CD4-positive, alpha-beta T cell (primary cell): ENCODE measurements at regions not wholly inside any gene's neighbourhood (a gene's known extent, or its start where the extent isn't known, plus 50 kb on each side); places are given as distances from the start of the nearest gene placed in this dataset.

Experiments
- ATAC-seq: fragments of 200-7000 bp; cut with Tn5 transposase; one replicate; pipeline ENCODE4 v1.10.0; 2022; ENCODE audit warnings: mild to moderate bottlenecking; ENCODE audit not compliant: poor library complexity
- CTCF ChIA-PET: fragments of 350-600 bp; sonication (Branson Sonifier 250); formaldehyde crosslinking; loops from one replicate; lab custom pipeline; 2021; ENCODE audit warnings: antibody characterized with exemption, inconsistent platforms; lab: Charles Lee
- POLR2A ChIA-PET: fragments of 350-600 bp; sonication (Branson Sonifier 250); formaldehyde crosslinking; loops from one replicate; lab custom pipeline; 2021; ENCODE audit warnings: antibody characterized with exemption, inconsistent platforms; lab: Charles Lee
- DNase-seq, 14 experiments: peaks; one replicate each; pipeline ENCODE4 v3.0.0-alpha.2; 2013 to 2020; ENCODE audit warnings: mixed read lengths in 2 of 14
- H3K27ac ChIP-seq, 2 donors: one replicate each; pipeline versions ENCODE4 v1.5.1 to v1.7.0; 2013; ENCODE audit warnings: low read length in 2 of 2, low read depth in 1 of 2, mild to moderate bottlenecking in 1 of 2
- H3K27me3 ChIP-seq, 2 experiments: 1 replicate in 1 of 2; 2 replicates in 1 of 2; pipeline versions ENCODE4 v1.6.1 to v1.7.0; 2013; ENCODE audit warnings: low read length in 2 of 2, control low read depth in 1 of 2, mild to moderate bottlenecking in 1 of 2, moderate library complexity in 1 of 2; ENCODE audit not compliant: insufficient read depth in 2 of 2, control insufficient read depth in 1 of 2
- H3K36me3 ChIP-seq: one replicate; pipeline ENCODE4 v1.6.1; 2013; ENCODE audit warnings: low read length, control low read depth; ENCODE audit not compliant: insufficient read depth
- H3K4me1 ChIP-seq: one replicate; pipeline ENCODE4 v1.6.1; 2013; ENCODE audit warnings: low read length, control low read depth; ENCODE audit not compliant: insufficient read depth
- H3K4me3 ChIP-seq: one replicate; pipeline ENCODE4 v1.5.1; 2013; ENCODE audit warnings: mild to moderate bottlenecking, low read length, moderate library complexity
- H3K9me3 ChIP-seq, 2 experiments: 1 replicate in 1 of 2; 2 replicates in 1 of 2; pipeline versions ENCODE4 v1.6.1 to v1.7.0; 2013; ENCODE audit warnings: low read length in 2 of 2, mild to moderate bottlenecking in 2 of 2, control low read depth in 1 of 2, moderate library complexity in 1 of 2; ENCODE audit not compliant: control insufficient read depth in 1 of 2, insufficient read depth in 1 of 2
- H3K27ac Mint-ChIP-seq: one replicate; pipeline ENCODE4 v1.8.0; 2020; ENCODE audit warnings: mixed read lengths
- H3K27me3 Mint-ChIP-seq: one replicate; pipeline ENCODE4 v1.8.0; 2021; ENCODE audit warnings: mixed read lengths
- H3K36me3 Mint-ChIP-seq: one replicate; pipeline ENCODE4 v1.8.0; 2021; ENCODE audit warnings: low read depth, mixed read lengths
- H3K4me1 Mint-ChIP-seq: one replicate; pipeline ENCODE4 v1.8.0; 2021; ENCODE audit warnings: low read depth, mixed read lengths
- H3K4me3 Mint-ChIP-seq: one replicate; pipeline ENCODE4 v1.8.0; 2020; ENCODE audit warnings: mild to moderate bottlenecking, mixed read lengths
- H3K9me3 Mint-ChIP-seq: one replicate; pipeline ENCODE4 v1.8.0; 2020; ENCODE audit warnings: mixed read lengths
- CTCF ChIP-seq: fragments of 200-600 bp; IDR thresholded peaks from one replicate; pipeline ENCODE4 v1.8.0; 2022; ENCODE audit warnings: antibody characterized with exemption, mild to moderate bottlenecking
- intact Hi-C, 2 experiments: fragments of 100-400 bp; cut with DNase I in 1 of 2; cut with micrococcal nuclease in 1 of 2; formaldehyde crosslinking; loops; one replicate each; pipeline versions ENCODE4 v1.15.1 to v1.9.0; 2023 to 2025; cut with DNase I, micrococcal nuclease

GRCh38 chr11:101296896-101297295, 167.3 kb upstream of the PGR start:
- no peaks in the 10 kb centered on the region for H3K27me3 ChIP-seq
- no peaks in the 10 kb centered on the region for H3K36me3 ChIP-seq
- no peaks in the 10 kb centered on the region for H3K4me1 ChIP-seq
- no peak overlapping the region for H3K4me3 ChIP-seq
- H3K9me3 ChIP-seq = peaks cover 5 to 7% of the 10 kb centered on the region in 2 experiments
- TF ChIP-seq CTCF = no peak
- Mint-ChIP-seq H3K36me3 (no peaks in the 10 kb centered on the region), H3K4me1 (no peaks in the 10 kb centered on the region), H3K4me3 (no peak overlapping the region), H3K27ac (no peak overlapping the region), H3K9me3 (peaks cover 4% of the 10 kb centered on the region), H3K27me3 (no peaks in the 10 kb centered on the region)
- ChIA-PET POLR2A (no interaction called here), CTCF (no interaction called here)
- DNase-seq = no peak
- no peak for ATAC-seq
- no peak overlapping the region for H3K27ac ChIP-seq
- intact Hi-C loops = no loop called here

GRCh38 chr11:101292661-101293240, 163.1 kb upstream of the PGR start:
- H3K4me1 Mint-ChIP-seq = no peaks in the 10 kb centered on the region
- no peak overlapping the region for H3K27ac Mint-ChIP-seq
- no peak for DNase-seq
- Histone ChIP-seq H3K27me3 (no peaks in the 10 kb centered on the region), H3K9me3 (peaks cover 4 to 7% of the 10 kb centered on the region in 2 experiments), H3K4me1 (no peaks in the 10 kb centered on the region), H3K36me3 (no peaks in the 10 kb centered on the region), H3K4me3 (no peak overlapping the region), H3K27ac (no peak overlapping the region)
- peaks cover 11% of the 10 kb centered on the region for H3K9me3 Mint-ChIP-seq
- no peak for ATAC-seq
- intact Hi-C loops = no loop called here
- H3K4me3 Mint-ChIP-seq = no peak overlapping the region
- ChIA-PET POLR2A (no interaction called here), CTCF (no interaction called here)
- no peak for TF ChIP-seq CTCF
- H3K27me3 Mint-ChIP-seq = no peaks in the 10 kb centered on the region
- H3K36me3 Mint-ChIP-seq = no peaks in the 10 kb centered on the region

DNA sequence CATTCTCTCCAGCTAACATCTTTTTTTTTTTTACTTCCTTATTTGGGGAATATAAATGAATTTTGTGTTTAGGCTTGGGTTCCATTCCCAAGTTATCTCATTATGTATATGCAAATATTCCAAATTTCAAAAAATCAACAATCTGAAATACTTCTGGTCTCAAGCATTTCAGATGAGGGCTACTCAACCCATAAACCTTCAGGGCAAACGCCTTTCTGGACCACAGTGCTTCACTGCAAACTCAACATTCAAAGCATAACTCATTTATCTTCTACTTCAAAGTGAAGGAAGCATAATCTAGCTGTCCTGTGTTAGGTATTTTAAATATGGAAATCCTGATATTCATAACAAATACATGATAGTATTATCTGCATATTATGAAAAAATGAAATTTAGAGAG, 161.7 kb upstream of the PGR start:
- DNase-seq = no peak
- CTCF ChIA-PET = no interaction called here

More for the DNA sequence above, 161.7 kb upstream of the PGR start:
- H3K27me3 ChIP-seq = no peaks in the 10 kb centered on the region
- no peak for ATAC-seq
- no peak for TF ChIP-seq CTCF
- H3K36me3 ChIP-seq = no peaks in the 10 kb centered on the region
- no peaks in the 10 kb centered on the region for H3K4me1 ChIP-seq
- POLR2A ChIA-PET = no interaction called here
- no peaks in the 10 kb centered on the region for H3K9me3 ChIP-seq
- H3K9me3 Mint-ChIP-seq = peaks cover 9% of the 10 kb centered on the region
- H3K4me3 Mint-ChIP-seq = no peak overlapping the region
- H3K27ac ChIP-seq = no peak overlapping the region
- no peak overlapping the region for H3K27ac Mint-ChIP-seq
- no peaks in the 10 kb centered on the region for H3K27me3 Mint-ChIP-seq
- no peaks in the 10 kb centered on the region for H3K36me3 Mint-ChIP-seq
- no peak overlapping the region for H3K4me3 ChIP-seq
- intact Hi-C loops = no loop called here
- H3K4me1 Mint-ChIP-seq = no peaks in the 10 kb centered on the region
